Tibial nerve (tissue), 3 donors: ENCODE measurements at regions not wholly inside any gene's neighbourhood (a gene's known extent, or its start where the extent isn't known, plus 50 kb on each side); places are given as distances from the start of the nearest gene placed in this dataset.

Experiments used
- CTCF ChIP-seq, 5 experiments: fragments of 200-600 bp in 3 of 5; fragments of 450-650 bp in 2 of 5; sonication (generic) in 3 of 5; IDR thresholded peaks; one replicate each; pipeline ENCODE4 v1.5.1; 2016 to 2019; ENCODE audit warnings: antibody characterized with exemption in 5 of 5, mild to moderate bottlenecking in 3 of 5, moderate library complexity in 2 of 5
- POLR2A ChIP-seq, 2 donors: fragments of 450-650 bp; IDR thresholded peaks; one replicate each; pipeline ENCODE4 v1.6.1; 2017; ENCODE audit warnings: antibody characterized with exemption in 2 of 2, mild to moderate bottlenecking in 2 of 2, moderate library complexity in 2 of 2

- TF ChIP-seq CTCF (IDR thresholded peaks at IDR 0.05) = no peak
- no peak for TF ChIP-seq POLR2A (IDR thresholded peaks at IDR 0.05)
Observed at GRCh38 chr5:166068547-166069335, 2222.7 kb upstream of the WWC1 start.
